ENCODE measurements at regions not wholly inside any gene's neighbourhood (a gene's known extent, or its start where the extent isn't known, plus 50 kb on each side); places are given as distances from the start of the nearest gene placed in this dataset.

DNA sequence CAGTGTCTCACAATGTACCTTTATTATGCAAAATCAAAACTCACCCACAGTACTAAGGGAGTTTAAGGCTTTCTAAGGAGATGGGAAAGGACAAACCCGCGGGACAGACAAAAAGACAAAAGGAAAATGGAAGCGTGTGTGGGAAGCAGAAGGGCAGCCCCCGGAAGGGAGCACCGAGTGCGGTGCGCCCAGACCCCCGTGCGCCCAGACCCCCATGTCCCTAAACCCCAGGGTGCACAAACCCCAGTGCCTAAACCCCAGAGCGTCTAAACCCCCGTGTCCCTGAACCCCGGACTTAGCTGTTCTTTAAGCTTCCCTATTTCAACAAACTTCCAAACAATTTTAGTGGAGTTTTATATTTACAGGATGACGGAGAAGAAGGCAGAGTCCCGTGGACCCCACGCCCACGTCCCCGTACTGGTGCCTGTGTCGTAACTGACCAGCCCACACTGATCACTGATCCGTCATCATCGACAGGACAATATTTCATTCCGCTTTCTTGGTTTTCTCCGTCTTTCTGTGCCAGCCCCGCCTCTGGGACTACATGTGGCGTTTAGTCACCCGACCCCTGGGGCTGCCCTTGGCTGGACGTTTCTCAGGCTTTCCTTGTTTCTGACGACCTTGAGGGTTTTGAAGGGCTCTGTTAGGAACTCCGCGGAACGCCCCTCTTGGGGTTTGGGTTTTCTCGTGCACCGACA, 76.9 kb downstream of the RTP5 start:
- no peak for TF ChIP-seq POLR2A (IDR thresholded peaks at IDR 0.05)
- TF ChIP-seq, protein P1, sequence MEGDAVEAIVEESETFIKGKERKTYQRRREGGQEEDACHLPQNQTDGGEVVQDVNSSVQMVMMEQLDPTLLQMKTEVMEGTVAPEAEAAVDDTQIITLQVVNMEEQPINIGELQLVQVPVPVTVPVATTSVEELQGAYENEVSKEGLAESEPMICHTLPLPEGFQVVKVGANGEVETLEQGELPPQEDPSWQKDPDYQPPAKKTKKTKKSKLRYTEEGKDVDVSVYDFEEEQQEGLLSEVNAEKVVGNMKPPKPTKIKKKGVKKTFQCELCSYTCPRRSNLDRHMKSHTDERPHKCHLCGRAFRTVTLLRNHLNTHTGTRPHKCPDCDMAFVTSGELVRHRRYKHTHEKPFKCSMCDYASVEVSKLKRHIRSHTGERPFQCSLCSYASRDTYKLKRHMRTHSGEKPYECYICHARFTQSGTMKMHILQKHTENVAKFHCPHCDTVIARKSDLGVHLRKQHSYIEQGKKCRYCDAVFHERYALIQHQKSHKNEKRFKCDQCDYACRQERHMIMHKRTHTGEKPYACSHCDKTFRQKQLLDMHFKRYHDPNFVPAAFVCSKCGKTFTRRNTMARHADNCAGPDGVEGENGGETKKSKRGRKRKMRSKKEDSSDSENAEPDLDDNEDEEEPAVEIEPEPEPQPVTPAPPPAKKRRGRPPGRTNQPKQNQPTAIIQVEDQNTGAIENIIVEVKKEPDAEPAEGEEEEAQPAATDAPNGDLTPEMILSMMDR (IDR thresholded peaks at IDR 0.05): no peak
- TF ChIP-seq POLR2AphosphoS5 (IDR thresholded peaks at IDR 0.05): no peak
